Heart left ventricle (tissue), 16 donors: ENCODE measurements at regions not wholly inside any gene's neighbourhood (a gene's known extent, or its start where the extent isn't known, plus 50 kb on each side); places are given as distances from the start of the nearest gene placed in this dataset.

ENCODE experiments used
- ATAC-seq, 4 donors: fragments of 200-7000 bp; cut with Tn5 transposase; one replicate each; pipeline ENCODE4 v1.9.1; 2020 to 2022; ENCODE audit warnings: moderate library complexity in 4 of 4, mild to moderate bottlenecking in 3 of 4, moderate number of reproducible peaks in 1 of 4
- DNase-seq, 5 donors: peaks; one replicate each; pipeline ENCODE4 v3.0.0-alpha.2; 2020
- H3K27ac ChIP-seq, 12 donors: fragments of 200-600 bp; sonication (generic) in 4 of 12; one replicate each; pipeline versions ENCODE4 v1.5.0 to v1.8.0; 2016 to 2022; ENCODE audit warnings: mild to moderate bottlenecking in 2 of 12
- H3K27me3 ChIP-seq, 9 donors: fragments of 200-600 bp; sonication (generic) in 2 of 9; one replicate each; pipeline versions ENCODE4 v1.5.1 to v1.8.0; 2016 to 2022; ENCODE audit warnings: mild to moderate bottlenecking in 3 of 9
- H3K36me3 ChIP-seq, 9 donors: fragments of 200-600 bp; sonication (generic) in 2 of 9; one replicate each; pipeline versions ENCODE4 v1.5.0 to v1.8.0; 2018 to 2022; ENCODE audit warnings: mild to moderate bottlenecking in 2 of 9
- H3K4me1 ChIP-seq, 12 donors: fragments of 200-600 bp; sonication (generic) in 4 of 12; one replicate each; pipeline versions ENCODE4 v1.5.0 to v1.8.0; 2016 to 2022; ENCODE audit warnings: mild to moderate bottlenecking in 3 of 12
- H3K4me3 ChIP-seq, 12 donors: fragments of 200-600 bp; sonication (generic) in 4 of 12; one replicate each; pipeline versions ENCODE4 v1.5.0 to v1.8.0; 2017 to 2022; ENCODE audit warnings: mild to moderate bottlenecking in 9 of 12, moderate library complexity in 4 of 12
- H3K9me3 ChIP-seq, 12 donors: fragments of 200-600 bp; sonication (generic) in 4 of 12; one replicate each; pipeline versions ENCODE4 v1.5.0 to v1.8.0; 2016 to 2022; ENCODE audit warnings: mild to moderate bottlenecking in 1 of 12
- CTCF ChIP-seq, 12 donors: fragments of 200-600 bp; sonication (generic) in 4 of 12; IDR thresholded peaks; one replicate each; pipeline versions ENCODE4 v1.5.0 to v1.8.0; 2018 to 2022; ENCODE audit warnings: antibody characterized with exemption in 12 of 12, mild to moderate bottlenecking in 5 of 12
- POLR2A ChIP-seq, 2 donors: fragments of 450-650 bp; IDR thresholded peaks; one replicate each; pipeline ENCODE4 v1.6.1; 2017; ENCODE audit warnings: antibody characterized with exemption in 2 of 2, mild to moderate bottlenecking in 2 of 2, moderate library complexity in 2 of 2
- WGBS, 4 donors: extraction: QIAGEN DNeasy Blood & Tissue Kit in 2 of 4; methylation state at CpG; one replicate each; pipeline versions ENCODE4 v1.1.5 to v1.1.7; 2013 to 2018; 5-methylcytosine and 5-hydroxymethylcytosine counted together
- intact Hi-C, 10 donors: fragments of 100-400 bp; cut with DNase I; formaldehyde crosslinking; loops; one replicate each; pipeline versions ENCODE4 v1.11.1 to v1.14.2; 2022
- donor health status: ischemic (EF 13 %, LVEDD 7.1; RV severe dilation, severe dysfunction).
- donor health status: healthy with polysubstance abuse.
- donor health status: DM: no; HTN: yes; CAD: no.
- donor health status: DM: no; HTN: no; CAD: no.
- donor health status: ischemic (EF 25% LVEDD 6.9; RV normal size, moderate dysfunction).
- donor health status: ischemic (EF 25% LVEDD 5.7; RV mildly dilated, moderate dysfunction).
- donor health status: healthy.
- donor health status: DM: yes; HTN: yes; CAD: no.
- donor health status: ischemic (EF 35%, LVEDD 5.7; RV mildly dilated, moderate dysfunction).
- donor health status: nonischemic (EF 11% LVEDD 7.7; RV severe dilation, severe dysfunction).
- donor health status: DM: yes; HTN: yes; CAD: no.
- donor health status: PGD.
- donor health status: ischemic (EF 29% LVEDD 5.4; RV normal size, mild dysfunction).
- donor health status: nonischemic (EF 23%, LVEDD 6.1; RV moderate dilation, normal function).

- Histone ChIP-seq H3K4me3 (no peak overlapping the region), H3K4me1 (peaks cover 0 to 16% (median 5%) of the 10 kb centered on the region in 12 donors), H3K36me3 (no peaks in the 10 kb centered on the region), H3K27ac (no peak overlapping the region), H3K9me3 (no peaks in the 10 kb centered on the region), H3K27me3 (peaks cover 28 to 99% (median 54%) of the 10 kb centered on the region in 9 donors)
- no peak for ATAC-seq
- TF ChIP-seq CTCF (IDR thresholded peaks at IDR 0.05) (no peak), POLR2A (IDR thresholded peaks at IDR 0.05) (no peak)
- peak in 1 of 5 donors; percentile 32 for DNase-seq
- intact Hi-C loops: no loop called here
- 32 to 45% (median 34%) methylated on average over 26 of the region's 26 CpGs for WGBS, 4 donors
Measured at GRCh38 chr5:176739461-176740051, 70.8 kb upstream of the UNC5A start.

- Histone ChIP-seq H3K27me3 (peaks cover 28 to 99% (median 60%) of the 10 kb centered on the region in 9 donors), H3K4me3 (no peak overlapping the region), H3K36me3 (no peaks in the 10 kb centered on the region), H3K27ac (no peak overlapping the region), H3K4me1 (peaks cover 0 to 17% (median 5%) of the 10 kb centered on the region in 12 donors), H3K9me3 (no peaks in the 10 kb centered on the region)
- TF ChIP-seq CTCF (IDR thresholded peaks at IDR 0.05) (no peak), POLR2A (IDR thresholded peaks at IDR 0.05) (no peak)
- ATAC-seq: no peak
- DNase-seq: peak in 1 of 5 donors; percentile 34
- WGBS, 4 donors: 73 to 78% (median 77%) methylated on average over 13 to 16 of the region's 16 CpGs
- intact Hi-C loops: no loop called here
Measured at GRCh38 chr5:176740131-176740701, 70.1 kb upstream of the UNC5A start.

GRCh38 chr5:176740702-176741496 is 69.5 kb upstream of the UNC5A start:
- H3K4me3 ChIP-seq: no peak overlapping the region
- no peak overlapping the region for H3K27ac ChIP-seq
- 73 to 82% (median 76%) methylated on average over 20 to 24 of the region's 24 CpGs for WGBS, 4 donors
- ATAC-seq: no peak
- DNase-seq: peak in 1 of 5 donors; percentile 39
- intact Hi-C loops: no loop called here
- H3K9me3 ChIP-seq: no peaks in the 10 kb centered on the region
- TF ChIP-seq POLR2A (IDR thresholded peaks at IDR 0.05): no peak
- TF ChIP-seq CTCF (IDR thresholded peaks at IDR 0.05): no peak
- peaks cover 26 to 98% (median 58%) of the 10 kb centered on the region in 9 donors for H3K27me3 ChIP-seq
- peaks cover 0 to 17% (median 5%) of the 10 kb centered on the region in 12 donors for H3K4me1 ChIP-seq
- H3K36me3 ChIP-seq: no peaks in the 10 kb centered on the region

- 62 to 74% (median 64%) methylated on average over 9 to 11 of the region's 11 CpGs for WGBS, 4 donors
- intact Hi-C loops: no loop called here
Measured at GRCh38 chr5:176741561-176742211, 68.7 kb upstream of the UNC5A start.

More at GRCh38 chr5:176741561-176742211, 68.7 kb upstream of the UNC5A start:
- Histone ChIP-seq H3K27me3 (peaks cover 26 to 98% (median 61%) of the 10 kb centered on the region in 9 donors), H3K27ac (no peak overlapping the region), H3K4me3 (no peak overlapping the region), H3K36me3 (no peaks in the 10 kb centered on the region), H3K9me3 (no peaks in the 10 kb centered on the region), H3K4me1 (peaks cover 0 to 17% (median 5%) of the 10 kb centered on the region in 12 donors)
- no peak for ATAC-seq
- peak in 1 of 5 donors; percentile 25 for DNase-seq
- TF ChIP-seq POLR2A (IDR thresholded peaks at IDR 0.05) (no peak), CTCF (IDR thresholded peaks at IDR 0.05) (no peak)
